Psoas muscle (tissue), 7 donors: ENCODE measurements at regions not wholly inside any gene's neighbourhood (a gene's known extent, or its start where the extent isn't known, plus 50 kb on each side); places are given as distances from the start of the nearest gene placed in this dataset.
A peak's percentile ranks its signal among the peaks of the same experiment; 100 is the strongest.
"Not testable (repeated sequence)": the region's sequence is repeated elsewhere in the genome, so short reads cannot be mapped to it uniquely, and the experiment has no call there.

ENCODE experiments used
- ATAC-seq, 4 donors: fragments of 200-7000 bp; cut with Tn5 transposase; one replicate each; pipeline ENCODE4 v1.9.1; 2020; ENCODE audit warnings: moderate library complexity in 3 of 4, mild to moderate bottlenecking in 2 of 4
- DNase-seq, 2 donors: peaks; one replicate each; pipeline ENCODE4 v3.0.0-alpha.2; 2020
- H3K27ac ChIP-seq: fragments of 200-600 bp; one replicate; pipeline ENCODE4 v1.8.0; 2022
- H3K27me3 ChIP-seq, 3 donors: fragments of 200-600 bp in 1 of 3; one replicate each; pipeline versions ENCODE4 v1.6.1 to v1.8.0; 2013 to 2022; ENCODE audit warnings: low read length in 2 of 3, mild to moderate bottlenecking in 2 of 3, moderate library complexity in 1 of 3; ENCODE audit not compliant: insufficient read depth in 3 of 3
- H3K36me3 ChIP-seq, 2 donors: fragments of 200-600 bp in 1 of 2; one replicate each; pipeline versions ENCODE4 v1.6.1 to v1.8.0; 2013 to 2022; ENCODE audit warnings: low read depth in 1 of 2, mild to moderate bottlenecking in 1 of 2, moderate library complexity in 1 of 2; ENCODE audit not compliant: insufficient read depth in 1 of 2
- H3K4me1 ChIP-seq: fragments of 200-600 bp; one replicate; pipeline ENCODE4 v1.8.0; 2022
- H3K4me3 ChIP-seq: fragments of 200-600 bp; one replicate; pipeline ENCODE4 v1.8.0; 2022; ENCODE audit warnings: mild to moderate bottlenecking
- H3K9me3 ChIP-seq: fragments of 200-600 bp; one replicate; pipeline ENCODE4 v1.8.0; 2022
- CTCF ChIP-seq: fragments of 200-600 bp; IDR thresholded peaks from one replicate; pipeline ENCODE4 v1.8.0; 2022; ENCODE audit warnings: antibody characterized with exemption
- WGBS, 3 donors: extraction: QIAGEN DNeasy Blood & Tissue Kit; methylation state at CpG; one replicate each; pipeline versions ENCODE4 v1.1.6 to v1.1.7; 2013; 5-methylcytosine and 5-hydroxymethylcytosine counted together
- intact Hi-C, 2 donors: fragments of 100-400 bp; cut with DNase I; formaldehyde crosslinking; loops; one replicate each; pipeline versions ENCODE4 v1.11.0 to v1.14.2; 2022
- donor health status: healthy with polysubstance abuse.
- donor health status: DM: no; HTN: no; CAD: no; lungs with moderate emphysema.
- donor health status: Bipolar disorder and iron deficiency.
- donor health status: healthy.
- donor health status: DM: yes; HTN: yes; CAD: no.
- donor health status: DM: no; HTN: no; CAD: no.
- donor health status: DM: yes; HTN: yes; CAD: no.

- TF ChIP-seq CTCF: no peak
- DNase-seq: no peak
- no peaks in the 10 kb centered on the region for H3K4me1 ChIP-seq
- H3K27me3 ChIP-seq: peaks cover 0 to 10% (median 0%) of the 10 kb centered on the region in 3 donors
- intact Hi-C loops: no loop called here
- no peak overlapping the region for H3K27ac ChIP-seq
- no peaks in the 10 kb centered on the region for H3K36me3 ChIP-seq
- H3K9me3 ChIP-seq: no peaks in the 10 kb centered on the region
- ATAC-seq: no peak
- H3K4me3 ChIP-seq: no peak overlapping the region
- WGBS, 3 donors: 49 to 56% (median 55%) methylated on average over 8 of the region's 8 CpGs
These were observed 155.2 kb downstream of the TTLL2 start for GRCh38 chr6:167479901-167480648.

- Histone ChIP-seq H3K36me3 (no peaks in the 10 kb centered on the region), H3K27me3 (peaks cover 0 to 10% (median under 1%) of the 10 kb centered on the region in 3 donors), H3K27ac (no peak overlapping the region), H3K9me3 (no peaks in the 10 kb centered on the region), H3K4me3 (no peak overlapping the region), H3K4me1 (no peaks in the 10 kb centered on the region)
- 81 to 87% (median 84%) methylated on average over 6 of the region's 6 CpGs for WGBS, 3 donors
- TF ChIP-seq CTCF: no peak
- no peak for ATAC-seq
- no peak for DNase-seq
- intact Hi-C loops: no loop called here
These were observed 156.5 kb downstream of the TTLL2 start for GRCh38 chr6:167481307-167481926.

- H3K9me3 ChIP-seq, H3K27me3 ChIP-seq, ATAC-seq, H3K4me1 ChIP-seq, H3K4me3 ChIP-seq, intact Hi-C loops, H3K36me3 ChIP-seq, H3K27ac ChIP-seq, DNase-seq: not testable (repeated sequence)
- WGBS, 3 donors: 66 to 86% (median 83%) methylated on average over 3 of the region's 3 CpGs
These were observed 157.9 kb downstream of the TTLL2 start for GRCh38 chr6:167482801-167483200.

GRCh38 chr6:167485186-167485978, 160.5 kb downstream of the TTLL2 start:
- WGBS, 3 donors: 74 to 76% (median 74%) methylated on average over 16 of the region's 16 CpGs
- no peak overlapping the region for H3K4me3 ChIP-seq
- no peak overlapping the region for H3K27ac ChIP-seq
- peak in 3 of 4 donors; percentile 59 to 70 (median 68) for ATAC-seq
- peaks cover 0 to 1% (median 1%) of the 10 kb centered on the region in 3 donors for H3K27me3 ChIP-seq
- TF ChIP-seq CTCF: peak; percentile 52
- intact Hi-C loops: loop anchor here (1.0 to 5.0 kb wide), 2 partner anchors 412 to 414 kb away; no protein-coding TSS in a partner anchor
- no peaks in the 10 kb centered on the region for H3K9me3 ChIP-seq
- H3K36me3 ChIP-seq: no peaks in the 10 kb centered on the region
- no peaks in the 10 kb centered on the region for H3K4me1 ChIP-seq
- no peak for DNase-seq
